ENCODE measurements at regions not wholly inside any gene's neighbourhood (a gene's known extent, or its start where the extent isn't known, plus 50 kb on each side); places are given as distances from the start of the nearest gene placed in this dataset.

- Histone ChIP-seq H3K4me1 (no peaks in the 10 kb centered on the region), H3K27ac (no peak overlapping the region), H3K4me3 (no peak overlapping the region), H3K9me3 (no peaks in the 10 kb centered on the region), H3K36me3 (no peaks in the 10 kb centered on the region), H3K27me3 (ENCODE audit: low read depth) (no peaks in the 10 kb centered on the region)
- intact Hi-C loops (cut with DNase I) = no loop called here
- no peak for DNase-seq
- peak in 1 of 2 donors; percentile 19 for ATAC-seq
- no peak for TF ChIP-seq CTCF (IDR thresholded peaks at IDR 0.05)
Observed at GRCh38 chr17:69757688-69758430, 317.2 kb upstream of the KCNJ16 start.

- intact Hi-C loops (cut with DNase I) = no loop called here
- no peak for DNase-seq
- no peak overlapping the region for H3K27ac ChIP-seq
Observed at GRCh38 chr17:69760562-69760961, 314.5 kb upstream of the KCNJ16 start.

GRCh38 chr17:69761011-69761410 is 314.0 kb upstream of the KCNJ16 start:
- H3K4me3 ChIP-seq = no peak overlapping the region
- ATAC-seq (no peak), DNase-seq (no peak)
- H3K9me3 ChIP-seq = no peaks in the 10 kb centered on the region
- H3K27me3 ChIP-seq (ENCODE audit: low read depth) = no peaks in the 10 kb centered on the region
- H3K4me1 ChIP-seq = peaks cover 11% of the 10 kb centered on the region
- no peak for TF ChIP-seq CTCF (IDR thresholded peaks at IDR 0.05)
- intact Hi-C loops (cut with DNase I) = no loop called here
- H3K27ac ChIP-seq = no peak overlapping the region
- no peaks in the 10 kb centered on the region for H3K36me3 ChIP-seq

More at GRCh38 chr17:69760562-69760961, 314.5 kb upstream of the KCNJ16 start:
- Histone ChIP-seq H3K4me1 (peaks cover 11% of the 10 kb centered on the region), H3K27me3 (ENCODE audit: low read depth) (no peaks in the 10 kb centered on the region), H3K36me3 (no peaks in the 10 kb centered on the region), H3K4me3 (no peak overlapping the region), H3K9me3 (no peaks in the 10 kb centered on the region)
- TF ChIP-seq CTCF (IDR thresholded peaks at IDR 0.05) = no peak
- ATAC-seq = peak; percentile 41 to 58

- no peak overlapping the region for H3K27ac ChIP-seq
- no peaks in the 10 kb centered on the region for H3K27me3 ChIP-seq (ENCODE audit: low read depth)
- H3K9me3 ChIP-seq = no peaks in the 10 kb centered on the region
- TF ChIP-seq CTCF (IDR thresholded peaks at IDR 0.05) = no peak
- intact Hi-C loops (cut with DNase I) = no loop called here
- H3K4me3 ChIP-seq = no peak overlapping the region
- H3K4me1 ChIP-seq = peaks cover 11% of the 10 kb centered on the region
- H3K36me3 ChIP-seq = no peaks in the 10 kb centered on the region
- ATAC-seq = peak; percentile 72 to 86
- DNase-seq = no peak
Observed at GRCh38 chr17:69761767-69762321, 313.2 kb upstream of the KCNJ16 start.

GRCh38 chr17:69762359-69762758 is 312.7 kb upstream of the KCNJ16 start:
- Histone ChIP-seq H3K27me3 (ENCODE audit: low read depth) (no peaks in the 10 kb centered on the region), H3K4me3 (no peak overlapping the region), H3K27ac (no peak overlapping the region), H3K9me3 (no peaks in the 10 kb centered on the region), H3K4me1 (peaks cover 11% of the 10 kb centered on the region), H3K36me3 (no peaks in the 10 kb centered on the region)
- ATAC-seq (no peak), DNase-seq (no peak)
- intact Hi-C loops (cut with DNase I) = no loop called here
- no peak for TF ChIP-seq CTCF (IDR thresholded peaks at IDR 0.05)

Data from lower lobe of right lung (tissue), 2 donors.